IMR-90 (cell line): ENCODE measurements at regions not wholly inside any gene's neighbourhood (a gene's known extent, or its start where the extent isn't known, plus 50 kb on each side); places are given as distances from the start of the nearest gene placed in this dataset.
A peak's percentile ranks its signal among the peaks of the same experiment; 100 is the strongest.

Source experiments
- ATAC-seq: fragments of 200-7000 bp; cut with Tn5 transposase; 2 replicates; pipeline ENCODE4 v1.9.1; 2020; ENCODE audit warnings: low read depth, mild to moderate bottlenecking, moderate library complexity
- BruUV-seq: library from RNA; stranded (reverse); fragments of 400-500 nt; replicated peaks from 2 replicates; lab custom pipeline; 2021; lab: Mats Ljungman, UMichigan
- CTCF ChIA-PET: fragments of 300-600 bp; formaldehyde crosslinking; extraction: SDS; loops from one replicate; lab custom pipeline; 2021; ENCODE audit warnings: antibody characterized with exemption; lab: Yijun Ruan, JAX
- POLR2A ChIA-PET: fragments of 300-600 bp; sonication (Branson Sonifier 250); formaldehyde crosslinking; loops from one replicate; lab custom pipeline; 2022; ENCODE audit warnings: antibody characterized with exemption; ENCODE audit not compliant: unreplicated experiment; lab: Charles Lee
- DNase-seq: peaks from one replicate; pipeline ENCODE4 v3.0.0; 2013
- H2AFZ ChIP-seq: replicated peaks from 2 replicates; pipeline ENCODE3; 2013; ENCODE audit warnings: low read length, mild to moderate bottlenecking; ENCODE audit not compliant: poor library complexity
- H2AK5ac ChIP-seq: 2 replicates; pipeline ENCODE4 v1.6.1; 2013; ENCODE audit warnings: low read depth, low read length, inconsistent platforms
- H2AK9ac ChIP-seq: replicated peaks from 2 replicates; pipeline ENCODE3; 2013; ENCODE audit warnings: mild to moderate bottlenecking, low read depth, low read length, moderate library complexity; ENCODE audit not compliant: poor library complexity
- H2BK120ac ChIP-seq: 2 replicates; pipeline ENCODE4 v1.6.1; 2013; ENCODE audit warnings: low read depth, low read length, inconsistent platforms
- H2BK15ac ChIP-seq: 3 replicates; pipeline ENCODE4 v1.6.1; 2013; ENCODE audit warnings: low read depth, low read length, inconsistent platforms
- H2BK20ac ChIP-seq: 2 replicates; pipeline ENCODE4 v1.6.1; 2013; ENCODE audit warnings: low read depth, mild to moderate bottlenecking, inconsistent platforms, low read length, moderate library complexity
- H2BK5ac ChIP-seq: 2 replicates; pipeline ENCODE4 v1.6.1; 2013; ENCODE audit warnings: mild to moderate bottlenecking, low read depth, low read length, inconsistent platforms; ENCODE audit not compliant: poor library complexity, severe bottlenecking
- H3K14ac ChIP-seq: replicated peaks from 2 replicates; pipeline ENCODE4 v1.6.1; 2013; ENCODE audit warnings: low read depth, low read length, inconsistent platforms
- H3K18ac ChIP-seq: 2 replicates; pipeline ENCODE4 v1.6.1; 2013; ENCODE audit warnings: low read depth, low read length, control low read depth
- H3K23ac ChIP-seq: 2 replicates; pipeline ENCODE4 v1.6.1; 2013; ENCODE audit warnings: low read depth, low read length, inconsistent platforms
- H3K27ac ChIP-seq: 2 replicates; pipeline ENCODE4 v1.5.1; 2013; ENCODE audit warnings: mild to moderate bottlenecking, control low read depth, low read length; ENCODE audit not compliant: insufficient read depth
- H3K27me3 ChIP-seq: 2 replicates; pipeline ENCODE4 v1.6.1; 2013; ENCODE audit warnings: low read length; ENCODE audit not compliant: control insufficient read depth, insufficient read depth
- H3K36me3 ChIP-seq: 2 replicates; pipeline ENCODE4 v1.6.1; 2013; ENCODE audit warnings: low read length, mixed read lengths; ENCODE audit not compliant: control insufficient read depth, insufficient read depth
- H3K4ac ChIP-seq: 2 replicates; pipeline ENCODE4 v1.6.1; 2013; ENCODE audit warnings: low read depth, low read length, inconsistent platforms
- H3K4me1 ChIP-seq: 2 replicates; pipeline ENCODE4 v1.6.1; 2013; ENCODE audit warnings: low read length, mixed read lengths; ENCODE audit not compliant: control insufficient read depth, insufficient read depth
- H3K4me2 ChIP-seq: 2 replicates; pipeline ENCODE4 v1.6.1; 2013; ENCODE audit warnings: low read depth, mild to moderate bottlenecking, control low read depth, low read length, moderate library complexity
- H3K4me3 ChIP-seq: 2 replicates; pipeline ENCODE4 v1.5.1; 2013; ENCODE audit warnings: low read depth, mild to moderate bottlenecking, control low read depth, low read length, moderate library complexity; ENCODE audit not compliant: insufficient read depth
- H3K56ac ChIP-seq: 2 replicates; pipeline ENCODE4 v1.6.1; 2013; ENCODE audit warnings: low read length, inconsistent platforms; ENCODE audit not compliant: insufficient read depth; ENCODE audit errors: extremely low read depth
- H3K79me1 ChIP-seq, 2 experiments: 2 replicates each; pipeline ENCODE4 v1.6.1; 2013; ENCODE audit warnings: low read length in 2 of 2, inconsistent platforms in 1 of 2, low read depth in 1 of 2
- H3K9ac ChIP-seq: 2 replicates; pipeline ENCODE4 v1.6.1; 2013; ENCODE audit warnings: low read depth, low read length, control low read depth
- H3K9me1 ChIP-seq: 2 replicates; pipeline ENCODE4 v1.6.1; 2013; ENCODE audit warnings: low read length, inconsistent platforms; ENCODE audit not compliant: insufficient read depth
- H3K9me3 ChIP-seq: 2 replicates; pipeline ENCODE4 v1.6.1; 2013; ENCODE audit warnings: low read length; ENCODE audit not compliant: control insufficient read depth, insufficient read depth
- H4K20me1 ChIP-seq: 2 replicates; pipeline ENCODE4 v1.6.1; 2013; ENCODE audit warnings: low read length, inconsistent platforms; ENCODE audit not compliant: insufficient read depth
- H4K5ac ChIP-seq: 2 replicates; pipeline ENCODE4 v1.6.1; 2013; ENCODE audit warnings: mild to moderate bottlenecking, low read depth, low read length, control low read depth
- H4K8ac ChIP-seq, 2 experiments: 2 replicates each; pipeline ENCODE4 v1.6.1; 2013; ENCODE audit warnings: low read depth in 2 of 2, low read length in 2 of 2, control low read depth in 1 of 2, inconsistent platforms in 1 of 2
- H4K91ac ChIP-seq: 2 replicates; pipeline ENCODE4 v1.6.1; 2013; ENCODE audit warnings: low read depth, low read length, inconsistent platforms; ENCODE audit not compliant: insufficient read depth
- CEBPB ChIP-seq: IDR thresholded peaks from 2 replicates; pipeline ENCODE4 v1.6.1; 2012; ENCODE audit warnings: low read depth, low read length, improper control_type of control experiment
- MAFK ChIP-seq: IDR thresholded peaks from 2 replicates; pipeline ENCODE4 v1.6.1; 2012; ENCODE audit warnings: low read depth, low read length, improper control_type of control experiment
- NFE2L2 ChIP-seq: fragments of 150-350 bp; IDR thresholded peaks from 2 replicates; pipeline ENCODE4 v1.6.1; 2016; ENCODE audit warnings: low read depth, mild to moderate bottlenecking, low read length
- RFX5 ChIP-seq: IDR thresholded peaks from 2 replicates; pipeline ENCODE4 v1.8.0; 2012; ENCODE audit warnings: low read depth, mild to moderate bottlenecking, low read length, moderate library complexity
- WGBS, 2 experiments: methylation state at CpG; one replicate each; pipeline versions ENCODE4 v1.1.5 to v1.1.7; 2013; ENCODE audit warnings: missing lambda C conversion rate in 2 of 2; ENCODE audit not compliant: insufficient read length in 1 of 2; ENCODE audit errors: extremely low coverage in 2 of 2; 5-methylcytosine and 5-hydroxymethylcytosine counted together
- dilution Hi-C: fragments of 300-500 bp; cut with HindIII; formaldehyde crosslinking; loops from one replicate; pipeline ENCODE4 v1.14.3; 2018; ENCODE audit warnings: low sequenced_read_pairs; ENCODE audit not compliant: unreplicated experiment
- in situ Hi-C: fragments of 300-500 bp; cut with MboI; formaldehyde crosslinking; loops from 3 replicates; pipeline ENCODE4 v1.14.3; 2019; ENCODE audit warnings: low sequenced_read_pairs, inconsistent platforms, mixed read lengths
- intact Hi-C: fragments of 100-400 bp; cut with micrococcal nuclease; formaldehyde crosslinking; loops from 2 replicates; pipeline ENCODE4 v1.10.0; 2022

GRCh38 chr1:88441022-88441421 is 243.1 kb upstream of the PKN2 start:
- intact Hi-C loops (no loop called here), in situ Hi-C loops (no loop called here), dilution Hi-C loops (no loop called here)
- no peak overlapping the region for H3K4me2 ChIP-seq
- no peak overlapping the region for H2BK120ac ChIP-seq
- no peak overlapping the region for H3K18ac ChIP-seq
- no peak overlapping the region for H2AK5ac ChIP-seq
- H3K4me3 ChIP-seq = no peak overlapping the region
- no peak overlapping the region for H4K8ac ChIP-seq
- no peaks in the 10 kb centered on the region for H3K79me1 ChIP-seq
- ATAC-seq (no peak), DNase-seq (no peak)
- no peaks in the 10 kb centered on the region for H3K9me3 ChIP-seq
- POLR2A ChIA-PET = no interaction called here
- H2BK5ac ChIP-seq = no peak overlapping the region
- TF ChIP-seq RFX5 = no peak
- TF ChIP-seq NFE2L2 = no peak
- peak; percentile 36; the same call in 1 of the 2 replicates for TF ChIP-seq MAFK
- TF ChIP-seq CEBPB = peak; percentile 59; the same call in 1 of the 2 replicates
- no peaks in the 10 kb centered on the region for H3K4me1 ChIP-seq
- no peak overlapping the region for H2AK9ac ChIP-seq
- no peak overlapping the region for H3K27ac ChIP-seq
- no peaks in the 10 kb centered on the region for H3K36me3 ChIP-seq
- no peak overlapping the region for H3K14ac ChIP-seq
- H2BK20ac ChIP-seq = no peak overlapping the region
- no peak overlapping the region for H3K56ac ChIP-seq
- H3K27me3 ChIP-seq = no peaks in the 10 kb centered on the region
- no CpG with 5 or more reads among the region's 2 CpGs for WGBS, 2 experiments
- H3K4ac ChIP-seq = no peak overlapping the region
- H3K9me1 ChIP-seq = no peaks in the 10 kb centered on the region
- H3K23ac ChIP-seq = no peak overlapping the region
- H4K5ac ChIP-seq = no peak overlapping the region
- no TSS peak for BruUV-seq
- H4K91ac ChIP-seq = no peak overlapping the region
- H2AFZ ChIP-seq = no peak overlapping the region
- no peaks in the 10 kb centered on the region for H4K20me1 ChIP-seq
- H2BK15ac ChIP-seq = no peak overlapping the region
- CTCF ChIA-PET = no interaction called here
- no peak overlapping the region for H3K9ac ChIP-seq
